ENCODE measurements at regions not wholly inside any gene's neighbourhood (a gene's known extent, or its start where the extent isn't known, plus 50 kb on each side); places are given as distances from the start of the nearest gene placed in this dataset.

DNA sequence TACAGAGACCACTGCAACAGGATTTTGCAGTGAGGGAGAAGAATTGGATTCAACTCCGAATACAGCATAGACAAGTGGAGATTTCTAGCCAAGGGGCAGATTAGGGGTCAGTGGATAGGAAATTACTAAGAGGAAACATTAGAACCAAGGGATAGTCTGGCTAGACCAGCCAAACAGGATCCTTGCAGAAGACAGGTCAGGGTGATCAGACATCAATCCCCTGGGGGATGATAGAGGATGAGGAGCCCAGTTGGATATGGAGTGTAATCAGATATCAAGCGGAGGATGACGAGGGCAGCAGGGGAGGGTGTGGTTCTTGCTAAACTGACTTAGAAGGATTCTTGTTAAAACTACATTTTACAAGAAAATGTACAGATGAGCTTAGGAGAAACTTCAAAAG, 424.4 kb downstream of the DAD1 start:
- TF ChIP-seq POLR2AphosphoS5 (IDR thresholded peaks at IDR 0.05; ENCODE audit: low read depth, low read length) (no peak), TAF1 (IDR thresholded peaks at IDR 0.05; ENCODE audit: low read depth, low read length) (no peak)
